DOHH2 (cell line): ENCODE measurements at regions not wholly inside any gene's neighbourhood (a gene's known extent, or its start where the extent isn't known, plus 50 kb on each side); places are given as distances from the start of the nearest gene placed in this dataset.
A peak's percentile ranks its signal among the peaks of the same experiment; 100 is the strongest.

Experiments
- H3F3A ChIP-seq: fragments of 200-600 bp; sonication (generic), shearing (Covaris generic); 2 replicates; pipeline ENCODE4 v1.6.0; 2016; ENCODE audit warnings: antibody characterized with exemption, mild to moderate bottlenecking; ENCODE audit not compliant: control insufficient read depth, insufficient read depth
- H3K27ac ChIP-seq: fragments of 200-600 bp; sonication (generic); 2 replicates; pipeline ENCODE4 v1.5.1; 2014; ENCODE audit warnings: low read depth, mild to moderate bottlenecking, low read length, moderate library complexity
- H3K27me3 ChIP-seq: fragments of 200-600 bp; sonication (generic); 2 replicates; pipeline ENCODE4 v1.6.1; 2014; ENCODE audit warnings: mild to moderate bottlenecking, low read length, mixed read lengths; ENCODE audit not compliant: control insufficient read depth
- H3K36me3 ChIP-seq: fragments of 200-600 bp; sonication (generic); 2 replicates; pipeline ENCODE4 v1.6.1; 2014; ENCODE audit warnings: mild to moderate bottlenecking, low read length, moderate library complexity, mixed read lengths; ENCODE audit not compliant: control insufficient read depth
- H3K4me1 ChIP-seq: fragments of 200-600 bp; sonication (generic); 2 replicates; pipeline ENCODE4 v1.6.1; 2014; ENCODE audit warnings: mild to moderate bottlenecking, low read length, mixed read lengths; ENCODE audit not compliant: control insufficient read depth
- H3K4me2 ChIP-seq: fragments of 200-600 bp; sonication (generic); 2 replicates; pipeline ENCODE4 v1.6.0; 2014; ENCODE audit warnings: mild to moderate bottlenecking, low read length, moderate library complexity
- H3K4me3 ChIP-seq: fragments of 200-600 bp; sonication (generic); 2 replicates; pipeline ENCODE4 v1.5.1; 2014; ENCODE audit warnings: mild to moderate bottlenecking, low read length, mixed read lengths
- H3K79me2 ChIP-seq: fragments of 200-600 bp; sonication (generic); 2 replicates; pipeline ENCODE4 v1.6.1; 2014; ENCODE audit warnings: mild to moderate bottlenecking, low read length, mixed read lengths; ENCODE audit not compliant: control insufficient read depth
- H3K9me2 ChIP-seq: fragments of 200-600 bp; sonication (generic); replicated peaks from 2 replicates; pipeline ENCODE4 v1.6.1; 2014; ENCODE audit warnings: mild to moderate bottlenecking, low read length, mixed read lengths; ENCODE audit not compliant: control insufficient read depth
- H3K9me3 ChIP-seq: fragments of 200-600 bp; sonication (generic); 2 replicates; pipeline ENCODE4 v1.6.1; 2014; ENCODE audit warnings: antibody characterized with exemption, low read length, mixed read lengths; ENCODE audit not compliant: control insufficient read depth, insufficient read depth
- H4K20me1 ChIP-seq: fragments of 200-600 bp; sonication (generic); 2 replicates; pipeline ENCODE4 v1.6.0; 2014; ENCODE audit warnings: low read depth, mild to moderate bottlenecking, antibody characterized with exemption, low read length, moderate library complexity; ENCODE audit not compliant: control insufficient read depth, insufficient read depth
- EZH2phosphoT487 ChIP-seq: fragments of 200-600 bp; sonication (generic); IDR thresholded peaks from 2 replicates; pipeline ENCODE4 v1.6.1; 2017; ENCODE audit warnings: borderline replicate concordance, mild to moderate bottlenecking, antibody characterized with exemption, low read length, moderate library complexity, mixed read lengths
- TF ChIP-seq, protein P1 (sequence below): fragments of 200-600 bp; sonication (generic); IDR thresholded peaks from one replicate; pipeline ENCODE4 v1.5.1; 2014; ENCODE audit warnings: antibody characterized with exemption, mild to moderate bottlenecking, low read depth, low read length; ENCODE audit not compliant: poor library complexity, severe bottlenecking

DNA sequence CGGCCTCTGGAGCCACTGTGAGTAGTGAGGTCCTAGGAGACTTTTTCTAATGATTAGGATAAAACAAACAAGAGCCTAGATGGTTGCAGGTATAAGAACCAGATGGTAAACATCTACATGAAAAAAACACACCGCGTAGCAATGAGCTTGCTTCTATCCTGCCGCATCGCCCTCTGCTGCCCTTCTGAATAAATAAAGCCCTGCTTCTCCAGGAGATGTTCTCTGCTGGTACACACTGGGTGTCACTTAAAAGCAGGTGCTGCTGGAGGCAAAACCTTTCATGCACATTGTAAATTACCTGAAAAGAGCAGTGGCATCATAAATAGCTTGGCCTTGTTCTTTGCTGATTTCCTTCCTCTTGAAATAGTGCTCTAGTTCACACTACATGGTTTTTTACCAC lies 164.4 kb upstream of the TOPAZ1 start:
- Histone ChIP-seq H3K9me2 (no peaks in the 10 kb centered on the region), H3K27ac (no peak overlapping the region), H3F3A (no peaks in the 10 kb centered on the region), H3K27me3 (no peaks in the 10 kb centered on the region), H3K9me3 (no peaks in the 10 kb centered on the region), H3K36me3 (peaks cover 3% of the 10 kb centered on the region; the same call in 1 of the 2 replicates), H4K20me1 (no peaks in the 10 kb centered on the region), H3K4me3 (no peak overlapping the region), H3K4me2 (no peak overlapping the region), H3K79me2 (peaks cover 38% of the 10 kb centered on the region), H3K4me1 (no peaks in the 10 kb centered on the region)
- TF ChIP-seq EZH2phosphoT487, result no peak
- TF ChIP-seq, protein P1, sequence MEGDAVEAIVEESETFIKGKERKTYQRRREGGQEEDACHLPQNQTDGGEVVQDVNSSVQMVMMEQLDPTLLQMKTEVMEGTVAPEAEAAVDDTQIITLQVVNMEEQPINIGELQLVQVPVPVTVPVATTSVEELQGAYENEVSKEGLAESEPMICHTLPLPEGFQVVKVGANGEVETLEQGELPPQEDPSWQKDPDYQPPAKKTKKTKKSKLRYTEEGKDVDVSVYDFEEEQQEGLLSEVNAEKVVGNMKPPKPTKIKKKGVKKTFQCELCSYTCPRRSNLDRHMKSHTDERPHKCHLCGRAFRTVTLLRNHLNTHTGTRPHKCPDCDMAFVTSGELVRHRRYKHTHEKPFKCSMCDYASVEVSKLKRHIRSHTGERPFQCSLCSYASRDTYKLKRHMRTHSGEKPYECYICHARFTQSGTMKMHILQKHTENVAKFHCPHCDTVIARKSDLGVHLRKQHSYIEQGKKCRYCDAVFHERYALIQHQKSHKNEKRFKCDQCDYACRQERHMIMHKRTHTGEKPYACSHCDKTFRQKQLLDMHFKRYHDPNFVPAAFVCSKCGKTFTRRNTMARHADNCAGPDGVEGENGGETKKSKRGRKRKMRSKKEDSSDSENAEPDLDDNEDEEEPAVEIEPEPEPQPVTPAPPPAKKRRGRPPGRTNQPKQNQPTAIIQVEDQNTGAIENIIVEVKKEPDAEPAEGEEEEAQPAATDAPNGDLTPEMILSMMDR, result peak; percentile 30

DNA sequence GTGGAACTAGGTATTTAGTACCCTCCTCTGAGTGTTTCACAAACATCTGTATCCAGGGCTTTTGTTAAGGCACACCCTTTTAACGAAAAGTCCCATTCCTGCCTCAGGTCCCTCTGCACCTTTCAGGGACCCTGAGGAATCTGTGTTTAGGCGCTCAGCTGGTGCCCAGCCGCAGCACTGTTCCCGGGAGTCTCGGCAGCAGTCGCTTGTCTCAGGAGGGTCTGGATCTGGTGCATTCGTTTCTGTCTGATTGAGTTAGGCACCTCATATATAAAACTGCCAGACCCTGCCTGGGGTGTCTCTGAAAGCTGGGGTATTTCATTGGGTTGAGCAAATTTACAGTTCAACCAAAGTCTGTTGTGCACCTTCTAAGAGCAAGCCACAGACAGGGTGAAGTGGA lies 162.8 kb upstream of the TOPAZ1 start:
- no peak for TF ChIP-seq EZH2phosphoT487
- TF ChIP-seq, protein P1, result no peak
- H3K9me2 ChIP-seq, result no peaks in the 10 kb centered on the region
- no peaks in the 10 kb centered on the region for H3F3A ChIP-seq
- no peak overlapping the region for H3K4me2 ChIP-seq
- H3K27me3 ChIP-seq, result no peaks in the 10 kb centered on the region
- no peaks in the 10 kb centered on the region for H3K9me3 ChIP-seq
- peaks cover 25% of the 10 kb centered on the region for H3K79me2 ChIP-seq
- H3K4me1 ChIP-seq, result no peaks in the 10 kb centered on the region
- H3K4me3 ChIP-seq, result no peak overlapping the region
- H3K27ac ChIP-seq, result no peak overlapping the region
- no peaks in the 10 kb centered on the region for H4K20me1 ChIP-seq
- H3K36me3 ChIP-seq, result 0 out of 2 replicates have a peak, but pooled peaks cover 5% of the 10 kb centered on the region

DNA sequence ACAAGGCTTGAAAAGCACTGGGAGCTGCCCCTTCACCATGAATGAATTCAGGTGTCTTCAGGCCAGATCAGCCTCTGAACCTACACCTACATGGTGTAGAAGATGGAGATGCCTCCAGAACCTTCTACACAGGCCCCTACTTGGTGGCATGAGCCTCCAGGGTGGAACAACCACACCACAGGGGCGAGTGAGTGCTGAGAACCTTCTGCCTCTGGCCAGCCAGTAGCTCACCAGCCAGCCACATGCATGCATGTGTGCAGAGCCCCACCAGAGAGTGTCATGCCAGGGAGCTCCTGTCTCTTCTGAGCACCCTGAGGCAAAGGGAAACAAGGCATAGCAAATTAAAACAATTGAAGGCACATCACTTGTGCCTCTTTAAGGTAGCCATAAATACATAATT lies 161.8 kb upstream of the TOPAZ1 start:
- no peaks in the 10 kb centered on the region for H3K9me3 ChIP-seq
- H3K4me1 ChIP-seq, result no peaks in the 10 kb centered on the region
- no peak for TF ChIP-seq EZH2phosphoT487
- TF ChIP-seq, protein P1, result no peak
- no peak overlapping the region for H3K4me2 ChIP-seq
- peaks cover 25% of the 10 kb centered on the region for H3K79me2 ChIP-seq
- no peak overlapping the region for H3K27ac ChIP-seq
- H3K4me3 ChIP-seq, result no peak overlapping the region
- no peaks in the 10 kb centered on the region for H3K27me3 ChIP-seq
- H3F3A ChIP-seq, result no peaks in the 10 kb centered on the region
- H4K20me1 ChIP-seq, result no peaks in the 10 kb centered on the region
- no peaks in the 10 kb centered on the region for H3K9me2 ChIP-seq
- H3K36me3 ChIP-seq, result peaks cover 5% of the 10 kb centered on the region; the same call in 1 of the 2 replicates
